PC-9 (cell line): ENCODE measurements at regions not wholly inside any gene's neighbourhood (a gene's known extent, or its start where the extent isn't known, plus 50 kb on each side); places are given as distances from the start of the nearest gene placed in this dataset.

ENCODE experiments used
- BruUV-seq: library from RNA; stranded (reverse); fragments of 400-500 nt; replicated peaks from 2 replicates; lab custom pipeline; 2021; lab: Mats Ljungman, UMichigan
- CTCF ChIA-PET: fragments of 300-600 bp; sonication (Branson Sonifier 250); formaldehyde crosslinking; loops from one replicate; lab custom pipeline; 2022; ENCODE audit warnings: antibody characterized with exemption; lab: Charles Lee
- POLR2A ChIA-PET: fragments of 300-600 bp; sonication (Branson Sonifier 250); formaldehyde crosslinking; loops from one replicate; lab custom pipeline; 2022; ENCODE audit warnings: antibody characterized with exemption; ENCODE audit not compliant: unreplicated experiment; lab: Charles Lee
- DNase-seq, 2 experiments: peaks; one replicate each; pipeline versions ENCODE4 v3.0.0 to v3.0.0-alpha.2; 2015 to 2022; ENCODE audit warnings: mixed read lengths in 1 of 2
- H2AFZ ChIP-seq: fragments of 200-600 bp; sonication (generic); 2 replicates; pipeline ENCODE4 v1.8.1; 2017; ENCODE audit warnings: antibody characterized with exemption
- H3F3A ChIP-seq: fragments of 200-600 bp; sonication (generic); 2 replicates; pipeline ENCODE4 v1.8.1; 2017; ENCODE audit warnings: antibody characterized with exemption, mild to moderate bottlenecking, low read depth; ENCODE audit not compliant: insufficient read depth
- H3K27ac ChIP-seq: fragments of 200-600 bp; sonication (generic); 2 replicates; pipeline ENCODE4 v1.6.1; 2016; ENCODE audit warnings: mixed run types
- H3K27me3 ChIP-seq: fragments of 200-600 bp; sonication (generic); 2 replicates; pipeline ENCODE4 v1.6.1; 2016; ENCODE audit warnings: low read depth, mixed run types; ENCODE audit not compliant: insufficient read depth
- H3K36me3 ChIP-seq: fragments of 200-600 bp; sonication (generic); 2 replicates; pipeline ENCODE4 v1.6.1; 2016; ENCODE audit warnings: low read depth, mixed run types
- H3K4me1 ChIP-seq: fragments of 200-600 bp; sonication (generic); replicated peaks from 2 replicates; pipeline ENCODE4 v1.6.1; 2016; ENCODE audit warnings: mixed run types; ENCODE audit not compliant: insufficient read depth
- H3K4me2 ChIP-seq: fragments of 200-600 bp; sonication (generic); 2 replicates; pipeline ENCODE4 v1.6.1; 2017; ENCODE audit warnings: mixed run types
- H3K4me3 ChIP-seq: fragments of 200-600 bp; sonication (generic); 2 replicates; pipeline ENCODE4 v1.6.1; 2016; ENCODE audit warnings: mixed run types
- H3K79me2 ChIP-seq: fragments of 200-600 bp; sonication (generic); 2 replicates; pipeline ENCODE4 v1.6.1; 2017; ENCODE audit warnings: low read depth, mixed run types
- H3K9me2 ChIP-seq: fragments of 200-600 bp; sonication (generic); 2 replicates; pipeline ENCODE4 v1.8.1; 2017; ENCODE audit warnings: mild to moderate bottlenecking; ENCODE audit not compliant: insufficient read depth
- H3K9me3 ChIP-seq: fragments of 200-600 bp; sonication (generic); 2 replicates; pipeline ENCODE4 v1.8.1; 2016; ENCODE audit warnings: low read depth; ENCODE audit not compliant: insufficient read depth
- H4K20me1 ChIP-seq: fragments of 200-600 bp; sonication (generic); 2 replicates; pipeline ENCODE4 v1.8.1; 2017; ENCODE audit not compliant: insufficient read depth
- EZH2 ChIP-seq: fragments of 200-600 bp; sonication (generic); IDR thresholded peaks from 2 replicates; pipeline ENCODE4 v1.8.0; 2017; ENCODE audit warnings: antibody characterized with exemption, low read depth
- intact Hi-C: fragments of 100-400 bp; cut with micrococcal nuclease; formaldehyde crosslinking; loops from one replicate; pipeline ENCODE4 v1.10.0; 2022; ENCODE audit not compliant: unreplicated experiment
- TF ChIP-seq, protein P1 (sequence below): fragments of 200-600 bp; sonication (generic); conservative IDR thresholded peaks from 2 replicates; pipeline ENCODE4 v1.6.1; 2017; ENCODE audit warnings: mixed run types, antibody characterized with exemption, mild to moderate bottlenecking, moderate library complexity

DNA sequence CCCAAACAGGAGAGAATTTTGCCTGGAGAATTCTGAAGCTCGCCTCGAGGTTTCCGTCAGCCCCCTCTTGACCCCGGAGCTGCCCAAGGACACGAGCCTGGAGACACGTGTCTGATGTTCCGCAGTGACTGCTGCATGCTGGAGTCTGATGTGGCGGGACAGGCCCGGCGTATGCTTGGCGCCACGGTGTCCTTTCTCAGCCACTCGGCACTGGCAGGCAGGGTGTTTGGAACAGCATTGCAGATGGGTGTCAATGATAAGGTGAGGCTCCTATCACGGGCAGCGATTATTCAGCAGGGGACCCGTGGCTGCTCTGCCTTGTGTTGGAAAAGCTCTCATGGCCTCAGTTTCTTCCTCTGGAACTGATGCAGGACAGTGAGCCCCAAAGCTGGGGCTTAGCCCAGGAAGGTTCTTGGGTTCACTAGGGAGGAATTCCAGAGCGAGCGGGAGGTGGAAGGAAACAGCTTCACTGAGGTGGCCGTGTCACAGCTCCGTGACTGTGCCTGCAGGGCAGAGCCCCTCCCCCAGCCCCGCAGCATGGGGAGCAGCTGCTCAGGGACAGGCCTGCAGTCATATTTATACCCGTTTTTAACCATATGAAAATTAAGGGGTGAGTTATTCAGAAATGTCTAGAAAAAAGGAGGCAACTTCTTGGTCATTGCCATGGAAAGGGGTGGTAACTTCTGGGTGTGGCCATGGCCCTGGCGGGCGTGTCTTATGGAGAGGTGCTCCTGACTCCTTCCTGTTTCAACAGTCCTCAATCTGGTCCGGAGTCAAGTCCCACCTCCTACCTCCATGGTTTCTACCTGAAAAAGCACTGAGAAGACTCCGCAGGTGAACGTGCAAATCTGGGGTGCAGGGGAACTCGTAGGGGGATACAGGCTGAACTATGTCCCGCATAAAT, 123.4 kb downstream of the SIK1 start:
- Histone ChIP-seq H3K27ac (no peak overlapping the region), H4K20me1 (no peaks in the 10 kb centered on the region), H3F3A (no peaks in the 10 kb centered on the region), H3K36me3 (no peaks in the 10 kb centered on the region), H3K9me3 (no peaks in the 10 kb centered on the region), H3K79me2 (no peaks in the 10 kb centered on the region), H3K4me3 (no peak overlapping the region), H3K27me3 (no peaks in the 10 kb centered on the region), H3K9me2 (no peaks in the 10 kb centered on the region), H3K4me2 (no peak overlapping the region), H2AFZ (no peak overlapping the region), H3K4me1 (peaks cover 7% of the 10 kb centered on the region; the same call in 1 of the 2 replicates)
- ChIA-PET POLR2A (no interaction called here), CTCF (no interaction called here)
- DNase-seq: no peak
- no TSS peak for BruUV-seq
- TF ChIP-seq EZH2: no peak
- TF ChIP-seq, protein P1, sequence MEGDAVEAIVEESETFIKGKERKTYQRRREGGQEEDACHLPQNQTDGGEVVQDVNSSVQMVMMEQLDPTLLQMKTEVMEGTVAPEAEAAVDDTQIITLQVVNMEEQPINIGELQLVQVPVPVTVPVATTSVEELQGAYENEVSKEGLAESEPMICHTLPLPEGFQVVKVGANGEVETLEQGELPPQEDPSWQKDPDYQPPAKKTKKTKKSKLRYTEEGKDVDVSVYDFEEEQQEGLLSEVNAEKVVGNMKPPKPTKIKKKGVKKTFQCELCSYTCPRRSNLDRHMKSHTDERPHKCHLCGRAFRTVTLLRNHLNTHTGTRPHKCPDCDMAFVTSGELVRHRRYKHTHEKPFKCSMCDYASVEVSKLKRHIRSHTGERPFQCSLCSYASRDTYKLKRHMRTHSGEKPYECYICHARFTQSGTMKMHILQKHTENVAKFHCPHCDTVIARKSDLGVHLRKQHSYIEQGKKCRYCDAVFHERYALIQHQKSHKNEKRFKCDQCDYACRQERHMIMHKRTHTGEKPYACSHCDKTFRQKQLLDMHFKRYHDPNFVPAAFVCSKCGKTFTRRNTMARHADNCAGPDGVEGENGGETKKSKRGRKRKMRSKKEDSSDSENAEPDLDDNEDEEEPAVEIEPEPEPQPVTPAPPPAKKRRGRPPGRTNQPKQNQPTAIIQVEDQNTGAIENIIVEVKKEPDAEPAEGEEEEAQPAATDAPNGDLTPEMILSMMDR: no peak
- intact Hi-C loops: no loop called here

DNA sequence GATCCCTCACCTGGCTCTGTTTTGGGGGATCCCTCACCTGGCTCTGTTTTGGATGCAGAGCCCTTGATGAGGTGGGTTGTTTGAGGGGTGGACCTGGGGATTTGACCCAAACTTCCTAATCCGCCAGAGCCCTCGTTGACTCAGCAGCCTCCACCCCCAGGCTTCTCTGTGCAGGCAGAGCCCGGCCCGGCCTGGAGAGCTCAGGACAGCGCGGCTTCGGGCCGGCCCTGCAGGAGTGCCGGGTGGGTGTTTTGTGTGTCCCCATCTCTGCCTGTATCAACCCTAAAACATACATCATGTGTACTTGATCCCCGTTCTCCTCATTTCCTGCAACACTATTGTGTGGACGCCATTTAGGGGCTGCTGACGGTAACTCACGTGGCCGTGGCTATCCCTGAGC, 124.2 kb downstream of the SIK1 start:
- no peaks in the 10 kb centered on the region for H3K36me3 ChIP-seq
- H3K4me3 ChIP-seq: no peak overlapping the region
- BruUV-seq: no TSS peak
- TF ChIP-seq EZH2: no peak
- TF ChIP-seq, protein P1: no peak
- H3K4me2 ChIP-seq: no peak overlapping the region
- intact Hi-C loops: no loop called here
- no peaks in the 10 kb centered on the region for H3K27me3 ChIP-seq
- peaks cover 7% of the 10 kb centered on the region; the same call in 1 of the 2 replicates for H3K4me1 ChIP-seq
- H3K9me3 ChIP-seq: no peaks in the 10 kb centered on the region
- no peaks in the 10 kb centered on the region for H3K79me2 ChIP-seq
- ChIA-PET POLR2A (no interaction called here), CTCF (no interaction called here)
- no peak for DNase-seq
- no peaks in the 10 kb centered on the region for H3K9me2 ChIP-seq
- H3K27ac ChIP-seq: no peak overlapping the region
- no peaks in the 10 kb centered on the region for H3F3A ChIP-seq
- H2AFZ ChIP-seq: no peak overlapping the region
- H4K20me1 ChIP-seq: no peaks in the 10 kb centered on the region

DNA sequence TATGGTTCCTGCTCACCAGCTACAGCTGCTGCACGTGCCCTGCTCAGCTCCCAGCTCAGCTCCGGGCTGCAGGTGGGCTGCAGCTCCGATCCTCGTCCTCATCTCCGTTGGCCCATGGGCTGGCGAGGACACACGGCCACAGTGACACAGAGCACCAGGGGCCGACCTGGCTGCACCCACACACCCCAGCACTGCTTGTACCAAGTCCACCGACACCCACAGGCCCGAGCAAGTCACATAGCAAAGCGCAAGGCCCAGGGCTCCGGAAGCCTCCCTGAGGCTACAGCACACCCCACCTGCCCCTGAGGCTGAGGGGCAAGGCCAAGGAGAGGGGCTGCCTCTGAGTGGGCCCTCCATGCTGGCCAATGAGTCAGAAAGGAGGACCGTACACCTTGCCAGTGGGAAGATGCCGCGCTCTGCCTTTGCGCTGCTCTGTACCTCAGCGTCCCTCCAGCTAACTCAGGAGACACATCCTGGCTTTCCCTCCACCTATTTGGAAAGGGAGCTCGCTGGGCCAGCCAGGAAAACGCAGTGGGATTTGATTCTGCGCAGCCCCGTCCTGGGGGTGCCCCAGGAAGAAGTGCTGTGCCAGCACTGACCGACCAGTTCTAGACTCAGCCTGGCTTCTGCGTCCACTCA, 124.8 kb downstream of the SIK1 start:
- POLR2A ChIA-PET: no interaction called here
- no peaks in the 10 kb centered on the region for H3K36me3 ChIP-seq
- no peak overlapping the region for H2AFZ ChIP-seq
- H3K79me2 ChIP-seq: no peaks in the 10 kb centered on the region
- no peak overlapping the region for H3K4me3 ChIP-seq
- DNase-seq: no peak
- no peaks in the 10 kb centered on the region for H4K20me1 ChIP-seq
- H3F3A ChIP-seq: no peaks in the 10 kb centered on the region
- no peaks in the 10 kb centered on the region for H3K9me2 ChIP-seq
- BruUV-seq: no TSS peak
- TF ChIP-seq, protein P1: no peak
- no peak for TF ChIP-seq EZH2
- CTCF ChIA-PET: no interaction called here
- H3K27ac ChIP-seq: no peak overlapping the region
- intact Hi-C loops: no loop called here
- H3K4me2 ChIP-seq: no peak overlapping the region
- no peaks in the 10 kb centered on the region for H3K9me3 ChIP-seq
- peaks cover under 1% of the 10 kb centered on the region; the same call in 1 of the 2 replicates for H3K4me1 ChIP-seq
- H3K27me3 ChIP-seq: no peaks in the 10 kb centered on the region
